KMS-11 (cell line): ENCODE measurements at regions not wholly inside any gene's neighbourhood (a gene's known extent, or its start where the extent isn't known, plus 50 kb on each side); places are given as distances from the start of the nearest gene placed in this dataset.
"Not testable (repeated sequence)": the region's sequence is repeated elsewhere in the genome, so short reads cannot be mapped to it uniquely, and the experiment has no call there.

Source experiments
- H2AFZ ChIP-seq: fragments of 200-600 bp; sonication (generic); 2 replicates; pipeline ENCODE4 v1.6.1; 2016; ENCODE audit warnings: antibody characterized with exemption, mixed run types, low read depth
- H3K27ac ChIP-seq: fragments of 200-600 bp; sonication (generic); 2 replicates; pipeline ENCODE4 v1.6.1; 2016; ENCODE audit warnings: mild to moderate bottlenecking, mixed run types
- H3K27me3 ChIP-seq: fragments of 200-600 bp; sonication (generic); 2 replicates; pipeline ENCODE4 v1.6.1; 2017; ENCODE audit warnings: mild to moderate bottlenecking, low read depth, mixed run types, moderate library complexity; ENCODE audit not compliant: insufficient read depth
- H3K36me3 ChIP-seq: fragments of 200-600 bp; sonication (generic); 2 replicates; pipeline ENCODE4 v1.6.1; 2017; ENCODE audit warnings: mild to moderate bottlenecking, mixed run types; ENCODE audit not compliant: insufficient read depth
- H3K4me1 ChIP-seq: fragments of 200-600 bp; sonication (generic); 2 replicates; pipeline ENCODE4 v1.6.1; 2016; ENCODE audit warnings: mild to moderate bottlenecking, low read depth, mixed run types; ENCODE audit not compliant: poor library complexity, severe bottlenecking
- H3K4me2 ChIP-seq: fragments of 200-600 bp; sonication (generic); 2 replicates; pipeline ENCODE4 v1.7.0; 2016; ENCODE audit warnings: mild to moderate bottlenecking, mixed run types
- H3K4me3 ChIP-seq: fragments of 200-600 bp; sonication (generic); IDR thresholded peaks from 2 replicates; pipeline ENCODE4 v1.6.1; 2017; ENCODE audit warnings: low read depth, low read length, mixed read lengths; ENCODE audit not compliant: insufficient read depth
- H3K79me2 ChIP-seq: fragments of 200-600 bp; sonication (generic); 2 replicates; pipeline ENCODE4 v1.6.1; 2016; ENCODE audit warnings: low read depth, mixed run types; ENCODE audit not compliant: insufficient read depth
- H3K9ac ChIP-seq: fragments of 200-600 bp; sonication (generic); 2 replicates; pipeline ENCODE4 v1.6.1; 2016; ENCODE audit warnings: mild to moderate bottlenecking, mixed run types
- H4K20me1 ChIP-seq: fragments of 200-600 bp; sonication (generic); 2 replicates; pipeline ENCODE4 v1.6.1; 2016; ENCODE audit warnings: mild to moderate bottlenecking, mixed run types; ENCODE audit not compliant: insufficient read depth
- CTCF ChIP-seq: fragments of 200-600 bp; sonication (generic); conservative IDR thresholded peaks from 2 replicates; pipeline ENCODE4 v1.6.1; 2017; ENCODE audit warnings: low read depth, mild to moderate bottlenecking, antibody characterized with exemption, low read length, moderate library complexity, mixed read lengths

DNA sequence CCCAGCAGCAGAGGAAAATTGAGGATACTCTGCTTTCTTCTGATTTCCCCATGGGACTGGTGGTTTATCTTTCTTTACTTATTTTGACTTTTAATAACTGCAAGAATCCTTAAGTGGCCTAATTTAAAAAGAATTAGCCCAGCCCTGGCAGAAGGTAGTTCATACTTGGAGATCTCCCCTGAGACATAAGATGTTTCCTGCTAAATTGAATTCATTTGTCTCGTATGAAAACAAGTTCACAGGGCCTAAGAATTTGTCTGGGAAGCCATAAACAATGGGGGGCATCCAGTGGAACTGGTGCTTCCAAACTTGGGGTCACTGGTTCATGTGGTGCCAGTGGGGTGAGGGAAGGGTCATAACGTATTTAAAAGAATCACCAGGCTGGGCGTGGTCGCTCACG is 283.1 kb upstream of the RASGRP1 start:
- no peak overlapping the region for H2AFZ ChIP-seq
- no peak overlapping the region for H3K4me3 ChIP-seq
- no peaks in the 10 kb centered on the region for H3K4me1 ChIP-seq
- no peak overlapping the region for H3K4me2 ChIP-seq
- no peak overlapping the region for H3K9ac ChIP-seq
- no peaks in the 10 kb centered on the region for H3K36me3 ChIP-seq
- no peaks in the 10 kb centered on the region for H4K20me1 ChIP-seq
- no peak overlapping the region for H3K27ac ChIP-seq
- no peak for TF ChIP-seq CTCF
- no peaks in the 10 kb centered on the region for H3K27me3 ChIP-seq
- H3K79me2 ChIP-seq = no peaks in the 10 kb centered on the region

GRCh38 chr15:38849046-38849445 is 284.4 kb upstream of the RASGRP1 start:
- H3K4me3 ChIP-seq = no peak overlapping the region
- H3K36me3 ChIP-seq = no peaks in the 10 kb centered on the region
- no peaks in the 10 kb centered on the region for H3K4me1 ChIP-seq
- no peak overlapping the region for H3K9ac ChIP-seq
- H3K27me3 ChIP-seq = no peaks in the 10 kb centered on the region
- TF ChIP-seq CTCF = no peak
- H4K20me1 ChIP-seq = no peaks in the 10 kb centered on the region
- no peak overlapping the region for H3K27ac ChIP-seq
- no peak overlapping the region for H2AFZ ChIP-seq
- no peaks in the 10 kb centered on the region for H3K79me2 ChIP-seq
- no peak overlapping the region for H3K4me2 ChIP-seq

DNA sequence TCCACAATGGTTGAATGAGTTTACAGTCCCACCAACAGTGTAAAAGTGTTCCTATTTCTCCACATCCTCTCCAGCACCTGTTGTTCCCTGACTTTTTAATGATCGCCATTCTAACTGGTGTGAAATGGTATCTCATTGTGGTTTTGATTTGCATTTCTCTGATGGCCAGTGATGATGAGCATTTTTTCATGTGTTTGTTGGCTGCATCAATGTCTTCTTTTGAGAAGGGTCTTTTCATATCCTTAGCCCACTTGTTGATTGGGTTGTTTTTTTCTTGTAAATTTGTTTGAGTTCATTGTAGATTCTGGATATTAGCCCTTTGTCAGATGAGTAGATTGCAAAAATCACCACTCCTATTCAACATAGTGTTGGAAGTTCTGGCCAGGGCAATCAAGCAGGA is 287.6 kb upstream of the RASGRP1 start:
- H3K9ac ChIP-seq, H3K36me3 ChIP-seq, H3K4me2 ChIP-seq, H4K20me1 ChIP-seq, H3K4me1 ChIP-seq, H3K4me3 ChIP-seq, H3K27ac ChIP-seq, H3K79me2 ChIP-seq, H3K27me3 ChIP-seq, H2AFZ ChIP-seq: not testable (repeated sequence)

DNA sequence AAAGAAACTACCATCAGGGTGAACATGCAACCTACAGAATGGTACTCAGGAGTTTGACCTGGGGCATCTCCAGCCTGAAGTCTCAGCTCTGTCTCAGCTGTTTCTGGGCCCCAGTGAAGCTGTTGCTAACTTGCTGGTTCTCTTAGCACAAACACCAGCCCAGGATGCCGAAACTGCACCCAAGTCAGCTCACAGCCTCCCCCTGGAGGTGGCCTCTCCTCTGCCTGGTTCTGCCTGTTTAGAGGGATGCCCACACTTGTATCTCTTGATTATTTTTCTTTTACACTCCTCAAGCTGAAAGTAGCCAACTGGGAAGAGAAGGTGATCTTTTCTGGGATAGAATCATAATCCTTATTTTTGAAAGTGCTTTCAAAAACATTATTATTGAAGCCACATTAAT is 289.0 kb upstream of the RASGRP1 start:
- Histone ChIP-seq H3K79me2 (no peaks in the 10 kb centered on the region), H3K36me3 (no peaks in the 10 kb centered on the region), H3K4me1 (no peaks in the 10 kb centered on the region), H3K27ac (no peak overlapping the region), H4K20me1 (no peaks in the 10 kb centered on the region), H3K4me3 (no peak overlapping the region), H3K9ac (no peak overlapping the region), H3K27me3 (no peaks in the 10 kb centered on the region), H3K4me2 (no peak overlapping the region), H2AFZ (no peak overlapping the region)
- TF ChIP-seq CTCF = no peak

GRCh38 chr15:38854506-38854905 is 289.9 kb upstream of the RASGRP1 start:
- Histone ChIP-seq H3K79me2 (no peaks in the 10 kb centered on the region), H4K20me1 (no peaks in the 10 kb centered on the region), H3K4me2 (no peak overlapping the region), H3K4me3 (no peak overlapping the region), H3K36me3 (no peaks in the 10 kb centered on the region), H3K27me3 (no peaks in the 10 kb centered on the region), H3K9ac (no peak overlapping the region), H3K27ac (no peak overlapping the region), H3K4me1 (no peaks in the 10 kb centered on the region), H2AFZ (no peak overlapping the region)
- no peak for TF ChIP-seq CTCF
